CD4-positive, alpha-beta T cell (primary cell): ENCODE measurements at regions not wholly inside any gene's neighbourhood (a gene's known extent, or its start where the extent isn't known, plus 50 kb on each side); places are given as distances from the start of the nearest gene placed in this dataset.

Experiments
- ATAC-seq: fragments of 200-7000 bp; cut with Tn5 transposase; one replicate; pipeline ENCODE4 v1.10.0; 2022; ENCODE audit warnings: mild to moderate bottlenecking; ENCODE audit not compliant: poor library complexity
- CTCF ChIA-PET: fragments of 350-600 bp; sonication (Branson Sonifier 250); formaldehyde crosslinking; loops from one replicate; lab custom pipeline; 2021; ENCODE audit warnings: antibody characterized with exemption, inconsistent platforms; lab: Charles Lee
- POLR2A ChIA-PET: fragments of 350-600 bp; sonication (Branson Sonifier 250); formaldehyde crosslinking; loops from one replicate; lab custom pipeline; 2021; ENCODE audit warnings: antibody characterized with exemption, inconsistent platforms; lab: Charles Lee
- DNase-seq, 14 experiments: peaks; one replicate each; pipeline ENCODE4 v3.0.0-alpha.2; 2013 to 2020; ENCODE audit warnings: mixed read lengths in 2 of 14
- H3K27ac ChIP-seq, 2 donors: one replicate each; pipeline versions ENCODE4 v1.5.1 to v1.7.0; 2013; ENCODE audit warnings: low read length in 2 of 2, low read depth in 1 of 2, mild to moderate bottlenecking in 1 of 2
- H3K27me3 ChIP-seq, 2 experiments: 1 replicate in 1 of 2; 2 replicates in 1 of 2; pipeline versions ENCODE4 v1.6.1 to v1.7.0; 2013; ENCODE audit warnings: low read length in 2 of 2, control low read depth in 1 of 2, mild to moderate bottlenecking in 1 of 2, moderate library complexity in 1 of 2; ENCODE audit not compliant: insufficient read depth in 2 of 2, control insufficient read depth in 1 of 2
- H3K36me3 ChIP-seq: one replicate; pipeline ENCODE4 v1.6.1; 2013; ENCODE audit warnings: low read length, control low read depth; ENCODE audit not compliant: insufficient read depth
- H3K4me1 ChIP-seq: one replicate; pipeline ENCODE4 v1.6.1; 2013; ENCODE audit warnings: low read length, control low read depth; ENCODE audit not compliant: insufficient read depth
- H3K4me3 ChIP-seq: one replicate; pipeline ENCODE4 v1.5.1; 2013; ENCODE audit warnings: mild to moderate bottlenecking, low read length, moderate library complexity
- H3K9me3 ChIP-seq, 2 experiments: 1 replicate in 1 of 2; 2 replicates in 1 of 2; pipeline versions ENCODE4 v1.6.1 to v1.7.0; 2013; ENCODE audit warnings: low read length in 2 of 2, mild to moderate bottlenecking in 2 of 2, control low read depth in 1 of 2, moderate library complexity in 1 of 2; ENCODE audit not compliant: control insufficient read depth in 1 of 2, insufficient read depth in 1 of 2
- H3K27ac Mint-ChIP-seq: one replicate; pipeline ENCODE4 v1.8.0; 2020; ENCODE audit warnings: mixed read lengths
- H3K27me3 Mint-ChIP-seq: one replicate; pipeline ENCODE4 v1.8.0; 2021; ENCODE audit warnings: mixed read lengths
- H3K36me3 Mint-ChIP-seq: one replicate; pipeline ENCODE4 v1.8.0; 2021; ENCODE audit warnings: low read depth, mixed read lengths
- H3K4me1 Mint-ChIP-seq: one replicate; pipeline ENCODE4 v1.8.0; 2021; ENCODE audit warnings: low read depth, mixed read lengths
- H3K4me3 Mint-ChIP-seq: one replicate; pipeline ENCODE4 v1.8.0; 2020; ENCODE audit warnings: mild to moderate bottlenecking, mixed read lengths
- H3K9me3 Mint-ChIP-seq: one replicate; pipeline ENCODE4 v1.8.0; 2020; ENCODE audit warnings: mixed read lengths
- CTCF ChIP-seq: fragments of 200-600 bp; IDR thresholded peaks from one replicate; pipeline ENCODE4 v1.8.0; 2022; ENCODE audit warnings: antibody characterized with exemption, mild to moderate bottlenecking
- intact Hi-C, 2 experiments: fragments of 100-400 bp; cut with DNase I in 1 of 2; cut with micrococcal nuclease in 1 of 2; formaldehyde crosslinking; loops; one replicate each; pipeline versions ENCODE4 v1.15.1 to v1.9.0; 2023 to 2025; cut with DNase I, micrococcal nuclease

- Histone ChIP-seq H3K9me3 (no peaks in the 10 kb centered on the region), H3K36me3 (no peaks in the 10 kb centered on the region), H3K4me1 (no peaks in the 10 kb centered on the region), H3K27me3 (no peaks in the 10 kb centered on the region), H3K4me3 (no peak overlapping the region), H3K27ac (no peak overlapping the region)
- Mint-ChIP-seq H3K4me3 (no peak overlapping the region), H3K27me3 (no peaks in the 10 kb centered on the region), H3K9me3 (no peaks in the 10 kb centered on the region), H3K27ac (no peak overlapping the region), H3K36me3 (no peaks in the 10 kb centered on the region), H3K4me1 (no peaks in the 10 kb centered on the region)
- no peak for TF ChIP-seq CTCF
- CTCF ChIA-PET = no interaction called here
- intact Hi-C loops = no loop called here
- no peak for DNase-seq
- POLR2A ChIA-PET = no interaction called here
- ATAC-seq = no peak
Measured at GRCh38 chr18:67969458-67969857, 452.9 kb upstream of the DSEL start.

- no peaks in the 10 kb centered on the region for H3K9me3 ChIP-seq
- Mint-ChIP-seq H3K4me3 (no peak overlapping the region), H3K4me1 (no peaks in the 10 kb centered on the region), H3K36me3 (no peaks in the 10 kb centered on the region), H3K9me3 (no peaks in the 10 kb centered on the region), H3K27me3 (no peaks in the 10 kb centered on the region), H3K27ac (no peak overlapping the region)
- no peak overlapping the region for H3K4me3 ChIP-seq
- intact Hi-C loops = no loop called here
- TF ChIP-seq CTCF = no peak
- H3K36me3 ChIP-seq = no peaks in the 10 kb centered on the region
- no peak overlapping the region for H3K27ac ChIP-seq
- ChIA-PET POLR2A (no interaction called here), CTCF (no interaction called here)
- no peaks in the 10 kb centered on the region for H3K4me1 ChIP-seq
- DNase-seq (no peak), ATAC-seq (no peak)
- H3K27me3 ChIP-seq = no peaks in the 10 kb centered on the region
Measured at GRCh38 chr18:67966224-67966623, 449.7 kb upstream of the DSEL start.

GRCh38 chr18:67964462-67964861, 447.9 kb upstream of the DSEL start:
- no peaks in the 10 kb centered on the region for H3K27me3 Mint-ChIP-seq
- no peak for TF ChIP-seq CTCF
- Histone ChIP-seq H3K4me1 (no peaks in the 10 kb centered on the region), H3K27me3 (no peaks in the 10 kb centered on the region), H3K9me3 (no peaks in the 10 kb centered on the region), H3K27ac (no peak overlapping the region), H3K36me3 (no peaks in the 10 kb centered on the region), H3K4me3 (no peak overlapping the region)
- DNase-seq (no peak), ATAC-seq (no peak)
- no peak overlapping the region for H3K4me3 Mint-ChIP-seq
- H3K27ac Mint-ChIP-seq = no peak overlapping the region
- H3K4me1 Mint-ChIP-seq = no peaks in the 10 kb centered on the region
- H3K36me3 Mint-ChIP-seq = no peaks in the 10 kb centered on the region
- intact Hi-C loops = no loop called here
- ChIA-PET POLR2A (no interaction called here), CTCF (no interaction called here)
- no peaks in the 10 kb centered on the region for H3K9me3 Mint-ChIP-seq
